AG08396 (cell line): ENCODE measurements at regions not wholly inside any gene's neighbourhood (a gene's known extent, or its start where the extent isn't known, plus 50 kb on each side); places are given as distances from the start of the nearest gene placed in this dataset.
A peak's percentile ranks its signal among the peaks of the same experiment; 100 is the strongest.

Source experiments
- DNase-seq: peaks from one replicate; pipeline ENCODE4 v3.0.0; 2012; ENCODE audit warnings: low spot score, mixed read lengths

DNA sequence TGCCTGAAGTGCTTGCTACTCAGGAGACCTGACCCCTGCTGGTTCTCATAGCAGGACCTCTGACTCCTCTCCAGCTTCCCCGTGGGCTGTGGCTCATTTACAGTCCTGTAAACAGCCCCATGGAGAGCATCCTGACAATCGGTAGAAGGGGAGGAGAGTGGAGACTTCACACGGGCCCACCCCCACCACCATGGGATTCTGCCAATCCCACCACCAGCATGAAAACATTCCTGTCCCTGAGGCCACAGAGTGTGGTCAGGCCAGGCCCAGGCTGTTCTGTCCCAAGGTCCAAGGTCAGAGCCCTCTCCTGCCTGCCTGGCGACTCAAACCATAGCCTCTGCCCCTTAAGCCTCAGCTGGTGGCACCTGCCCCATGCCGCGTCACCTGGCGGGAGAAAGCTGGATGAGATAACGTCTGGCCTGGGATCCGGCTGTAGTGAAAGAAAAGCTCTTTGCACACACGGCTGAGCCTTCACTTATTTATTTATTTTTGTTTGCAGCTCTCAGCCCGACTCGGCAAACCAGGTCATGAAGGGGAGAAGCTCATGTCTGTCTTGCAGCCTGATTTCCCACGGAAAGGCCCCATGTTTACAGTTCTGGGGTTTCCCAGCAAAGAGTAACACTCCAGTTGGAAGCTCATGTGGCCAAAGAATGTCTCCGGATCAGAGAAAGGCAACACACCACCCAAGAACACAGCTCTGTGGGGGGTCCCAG is 293.6 kb upstream of the ZMIZ1 start:
- peak; percentile 38 for DNase-seq

DNA sequence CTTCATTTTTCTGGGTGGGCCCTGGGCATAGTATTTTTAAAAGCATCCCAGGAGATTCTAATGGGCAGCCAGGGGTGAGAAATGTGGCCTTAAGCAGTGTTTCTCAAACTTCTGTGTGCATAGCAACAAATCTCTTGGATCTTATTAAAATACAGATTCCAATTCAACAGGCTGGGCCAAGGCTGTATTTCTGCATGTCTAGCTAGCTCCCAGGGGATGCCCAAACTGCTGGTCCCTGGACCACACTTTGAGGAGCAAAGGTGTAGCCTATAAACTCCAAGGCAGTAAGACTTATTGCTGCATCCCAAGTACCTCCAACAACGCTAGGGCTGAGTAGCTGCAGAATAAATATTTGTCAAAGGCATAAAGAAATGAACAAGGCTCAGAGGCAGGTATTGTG is 292.9 kb upstream of the ZMIZ1 start:
- no peak for DNase-seq

DNA sequence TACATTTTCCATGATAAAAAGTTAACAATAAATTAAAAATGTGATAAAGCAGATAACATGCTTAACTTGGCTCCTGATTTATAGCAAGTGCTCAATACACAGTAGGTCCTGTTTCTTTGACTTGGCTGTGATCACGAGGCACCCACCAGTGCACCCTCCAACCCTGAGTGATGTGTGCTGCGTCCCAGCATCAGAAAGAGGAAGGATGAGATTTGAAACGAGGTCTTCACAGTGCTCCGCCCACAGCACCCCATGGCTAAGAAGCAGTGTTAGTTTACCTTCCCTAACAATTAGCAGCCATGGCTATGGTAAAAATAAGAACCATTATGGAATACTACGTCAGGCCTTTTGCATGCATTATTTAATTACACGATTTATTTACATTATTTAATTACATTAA is 292.0 kb upstream of the ZMIZ1 start:
- DNase-seq: no peak

DNA sequence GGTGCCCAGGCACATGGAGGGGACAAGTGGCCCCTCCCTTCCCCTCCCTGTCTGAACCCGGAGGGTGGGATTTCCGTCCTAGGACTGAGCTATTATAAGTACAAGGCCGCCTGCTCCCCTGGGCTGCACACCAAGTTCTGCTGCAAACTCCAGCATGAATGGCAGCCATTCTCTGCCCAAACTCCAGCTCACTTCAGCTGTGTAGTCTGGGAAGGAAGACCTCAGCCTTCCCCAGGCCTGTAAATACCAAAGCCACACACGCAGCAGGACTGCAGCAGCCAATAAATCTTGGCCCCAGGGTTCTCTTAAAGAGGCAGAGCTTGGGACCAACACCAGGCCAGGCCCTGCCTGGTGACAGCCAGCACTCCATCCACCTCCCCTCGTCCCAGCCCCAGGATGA is 291.3 kb upstream of the ZMIZ1 start:
- peak; percentile 47 for DNase-seq

DNA sequence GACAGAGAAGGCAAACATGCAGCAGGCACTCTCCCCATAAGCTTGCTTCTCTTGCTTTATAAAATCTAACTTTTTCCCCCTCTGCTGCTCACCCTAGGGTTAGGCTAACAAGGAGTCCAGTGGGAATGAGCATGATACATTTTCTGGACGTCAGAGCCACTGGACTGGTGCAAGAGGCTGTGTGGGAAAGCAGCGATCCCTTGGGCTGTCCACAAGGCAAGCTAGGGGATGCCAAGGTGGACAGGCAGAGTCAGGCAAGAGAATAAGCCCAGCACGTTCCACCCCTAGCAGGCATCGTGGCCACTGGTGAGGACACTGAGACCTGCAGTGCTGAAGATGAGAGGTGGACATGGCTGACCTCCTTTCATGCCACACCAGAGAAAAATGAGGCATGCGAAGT is 290.9 kb upstream of the ZMIZ1 start:
- no peak for DNase-seq

DNA sequence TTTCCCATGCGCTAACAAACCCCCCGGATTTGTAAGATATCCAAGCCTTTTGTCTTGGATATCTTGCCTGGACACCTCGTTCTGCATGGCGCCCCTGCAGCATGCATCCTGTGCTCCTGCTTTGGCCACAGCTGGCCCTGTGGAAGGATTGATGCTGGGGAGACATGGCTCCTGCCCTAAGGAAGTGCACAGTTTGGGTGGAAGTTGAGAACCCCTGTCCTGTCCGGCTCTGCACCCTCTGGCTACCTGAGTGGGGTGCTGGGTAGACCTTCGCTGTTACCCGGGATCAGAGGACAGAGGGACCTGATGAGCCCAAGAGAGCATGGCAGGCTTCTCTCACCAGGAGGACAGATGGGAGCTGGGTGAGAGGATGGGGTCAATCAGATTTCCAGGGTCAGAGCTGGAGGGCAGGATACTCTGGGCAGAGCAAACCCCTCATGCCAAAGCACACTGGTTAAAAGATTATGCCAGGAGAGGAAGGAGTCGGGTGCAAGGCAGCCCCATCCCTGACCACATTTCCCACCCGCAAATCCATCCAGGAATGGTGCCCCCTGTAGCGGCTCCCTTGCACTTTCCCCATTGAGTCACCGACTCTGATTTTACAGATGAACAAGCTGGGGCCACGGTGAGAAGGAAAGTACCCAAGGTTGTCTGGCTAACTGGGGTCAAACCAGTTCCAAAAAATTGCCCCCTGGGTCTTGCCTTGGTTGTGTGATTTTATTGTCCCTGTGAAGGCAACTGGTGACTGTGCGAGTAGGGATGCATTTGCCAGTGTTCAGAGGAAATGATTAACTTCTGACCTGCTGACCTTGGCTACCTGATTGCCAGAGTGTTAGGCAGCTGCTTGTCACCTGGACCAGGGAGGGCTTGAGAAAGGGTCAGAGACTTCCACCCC is 290.1 kb upstream of the ZMIZ1 start:
- DNase-seq: no peak

DNA sequence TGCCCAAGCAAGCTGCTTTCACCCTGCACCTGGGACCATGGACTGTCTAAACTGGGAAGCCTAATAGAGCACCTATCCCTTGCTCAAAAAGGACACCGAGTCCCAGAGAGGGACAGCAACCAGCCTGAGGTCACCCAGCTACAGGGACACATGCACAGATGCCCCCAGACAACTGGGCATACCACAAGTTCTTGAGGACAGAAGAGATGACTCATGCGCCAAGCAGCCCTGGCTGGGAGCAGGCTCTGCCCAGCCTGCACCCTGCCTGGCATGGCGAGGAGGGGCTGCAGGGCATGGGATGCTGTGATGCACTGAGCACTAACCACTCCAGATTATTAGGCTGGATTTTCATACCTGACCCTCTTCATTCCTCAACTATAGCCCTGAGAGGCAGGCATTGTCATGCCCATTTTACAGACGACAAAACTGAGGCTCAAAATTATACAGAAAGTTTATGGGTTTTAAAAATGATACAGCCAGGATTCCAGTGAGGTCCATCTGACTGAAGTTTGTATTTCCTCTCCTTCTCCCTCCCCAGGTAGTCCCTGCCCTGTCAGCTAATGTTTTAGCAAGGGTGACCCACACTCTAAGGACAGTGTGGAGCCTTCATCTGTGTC is 289.3 kb upstream of the ZMIZ1 start:
- DNase-seq: no peak

DNA sequence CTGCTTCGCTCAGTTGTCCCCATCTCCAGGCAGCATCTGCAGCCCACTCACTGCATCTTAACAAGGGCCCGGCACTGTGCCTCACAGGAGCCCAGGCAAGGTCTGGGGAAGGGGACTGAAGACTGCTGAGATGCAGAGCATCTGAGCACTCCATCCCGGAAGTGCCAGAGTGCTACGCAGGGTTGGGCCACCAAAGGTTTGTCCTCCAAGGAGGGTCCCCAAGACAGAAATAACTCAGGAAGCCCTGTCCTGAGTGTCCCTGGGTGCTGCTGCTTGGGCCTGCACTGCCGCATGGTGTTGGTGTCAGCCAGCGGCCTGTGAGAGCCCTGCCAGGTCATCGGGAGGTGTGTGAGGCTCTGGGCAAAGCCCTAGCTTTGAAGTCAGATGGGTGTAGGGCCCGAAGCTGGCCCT is 288.2 kb upstream of the ZMIZ1 start:
- no peak for DNase-seq

DNA sequence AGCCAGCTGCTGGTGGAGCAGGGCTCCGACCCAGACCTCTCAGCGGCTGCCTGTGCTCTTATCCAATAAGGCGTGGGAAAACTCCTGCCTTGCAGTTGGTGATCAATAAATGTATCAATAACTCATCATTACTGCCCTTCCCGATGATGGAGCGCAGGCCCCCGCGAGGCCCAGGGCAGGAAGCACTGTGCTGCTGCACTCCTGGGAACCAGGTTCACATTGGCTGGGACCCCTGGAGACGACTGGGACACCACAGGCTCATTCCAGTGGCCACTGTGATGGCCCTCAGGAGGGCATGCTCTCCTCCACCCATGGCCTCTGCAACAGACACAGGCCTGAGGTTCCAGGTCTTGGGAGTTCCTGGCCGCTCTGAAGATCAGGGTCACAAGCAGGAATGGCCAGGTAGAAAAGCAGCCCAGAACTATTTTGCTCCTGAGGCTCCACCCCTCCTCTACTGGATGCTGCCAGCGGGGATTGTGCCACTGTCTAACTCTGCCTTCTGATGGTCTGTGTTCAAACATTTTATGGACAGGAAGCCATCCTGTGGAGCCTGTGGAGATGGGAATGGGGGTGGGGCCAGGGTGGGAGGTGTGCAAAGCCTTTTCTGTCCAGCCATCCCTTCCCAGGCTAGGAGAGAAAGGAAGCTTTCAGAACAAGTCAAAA is 287.4 kb upstream of the ZMIZ1 start:
- no peak for DNase-seq

DNA sequence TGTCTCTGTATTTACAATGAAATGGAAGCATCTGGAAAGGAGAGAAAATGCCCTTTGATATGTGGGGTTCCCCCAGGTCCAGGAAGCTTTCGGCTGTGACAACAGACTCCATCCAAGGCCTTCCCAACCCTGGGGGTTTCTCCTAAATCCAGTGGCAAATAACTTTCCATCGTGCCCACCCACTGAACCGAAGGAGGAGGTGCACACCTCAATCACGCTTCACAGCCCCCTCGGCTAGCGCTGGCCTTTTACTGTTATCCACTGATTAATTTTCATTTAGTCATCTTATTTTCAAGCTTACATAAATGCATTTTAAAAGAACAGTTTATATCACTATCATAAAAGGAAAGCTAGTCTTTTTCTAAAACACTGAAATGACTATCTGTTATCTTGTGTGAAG is 286.8 kb upstream of the ZMIZ1 start:
- no peak for DNase-seq

DNA sequence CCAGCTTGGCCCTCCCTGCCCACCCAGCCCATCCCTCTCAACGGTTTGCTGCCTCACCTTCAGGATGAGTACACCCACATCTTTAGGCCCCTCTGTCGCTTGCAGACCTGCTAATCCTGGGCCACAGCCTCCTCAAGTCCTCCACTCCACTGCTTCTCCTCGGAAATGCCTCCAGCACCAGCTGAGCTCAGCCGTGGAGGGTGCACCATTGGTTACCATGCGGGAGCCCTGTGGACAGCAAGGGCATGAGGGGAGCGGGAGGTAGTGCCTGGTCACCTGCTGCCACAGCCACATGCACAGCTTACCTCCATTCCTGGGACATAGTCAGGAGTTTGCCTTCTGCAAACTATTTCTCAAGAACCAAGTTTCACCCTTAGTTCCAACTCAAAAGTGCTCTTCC is 286.3 kb upstream of the ZMIZ1 start:
- no peak for DNase-seq

DNA sequence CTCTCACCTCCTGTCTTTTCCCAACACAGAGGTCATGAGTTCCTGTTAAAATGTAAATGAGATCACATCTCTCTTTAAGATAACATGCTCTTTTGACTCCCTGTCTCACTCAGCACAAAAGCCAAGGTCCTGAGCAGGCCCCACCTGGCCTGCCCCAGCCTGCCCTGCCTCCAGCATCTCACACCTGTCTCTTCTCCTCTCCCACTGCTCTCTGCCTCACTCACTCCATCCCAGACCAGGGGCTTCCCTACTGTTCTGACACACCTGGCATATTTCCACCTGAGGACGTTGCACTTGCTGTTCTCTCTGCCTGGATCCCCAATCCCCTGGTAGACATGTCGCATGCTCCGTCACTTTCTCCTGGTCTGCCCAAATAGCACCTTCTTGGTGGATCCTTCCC is 285.0 kb upstream of the ZMIZ1 start:
- DNase-seq: no peak

DNA sequence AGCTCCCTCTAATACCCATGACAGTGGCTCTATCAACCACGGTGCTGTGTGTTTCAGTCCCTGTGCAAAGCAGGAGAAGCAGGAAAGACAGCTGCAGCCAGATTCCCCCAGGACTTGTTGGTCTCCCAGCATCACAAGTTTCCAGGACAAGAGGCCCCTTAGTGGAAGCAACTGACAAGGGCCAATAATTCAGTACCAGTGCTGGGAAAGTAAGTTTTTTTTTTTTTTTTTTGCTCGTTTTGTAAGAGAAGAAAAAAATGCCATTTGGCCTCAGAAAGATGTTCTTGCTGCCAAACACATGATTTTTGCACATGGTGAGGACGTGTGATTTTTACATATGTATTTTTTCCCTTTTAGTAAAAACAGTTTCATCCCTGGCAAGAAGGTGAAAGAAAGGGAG is 284.2 kb upstream of the ZMIZ1 start:
- no peak for DNase-seq

DNA sequence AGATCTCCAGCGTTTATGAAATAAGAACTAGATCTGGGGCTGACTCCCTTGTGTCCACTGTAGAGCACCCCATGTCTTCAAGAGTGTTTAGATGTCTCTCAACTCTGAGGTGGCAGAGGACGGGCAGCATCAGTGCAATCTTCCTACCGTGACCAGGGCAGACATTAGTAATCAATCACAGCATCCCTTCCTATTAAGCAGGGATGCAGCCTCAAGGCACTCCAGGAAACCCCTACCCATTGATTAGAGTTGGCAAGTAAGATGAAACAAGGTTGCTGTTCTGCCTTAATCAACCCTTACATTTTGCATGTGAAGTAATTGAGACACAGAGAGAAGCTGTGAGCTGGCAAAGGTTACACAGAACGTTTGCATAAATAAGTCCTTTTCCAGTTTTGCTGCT is 283.7 kb upstream of the ZMIZ1 start:
- DNase-seq: no peak

DNA sequence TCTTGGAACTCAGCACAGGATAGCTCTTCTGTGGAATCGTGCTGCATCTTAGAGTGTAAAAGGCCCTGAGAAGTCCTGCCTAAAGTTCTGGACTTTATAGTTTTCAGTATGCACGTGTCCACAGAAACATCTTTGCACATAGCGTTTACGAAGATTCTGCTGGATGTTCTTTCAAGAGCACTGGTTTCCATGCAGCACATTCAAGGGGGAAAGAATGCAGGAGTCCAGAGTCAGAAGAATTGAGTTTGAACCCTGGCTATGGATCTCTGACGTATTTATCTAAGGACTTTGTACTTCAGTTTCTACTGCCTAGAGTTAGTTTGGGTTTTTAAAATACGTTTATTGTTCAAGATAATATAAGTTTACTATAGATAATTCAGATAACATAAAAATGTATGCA is 282.8 kb upstream of the ZMIZ1 start:
- DNase-seq: no peak

DNA sequence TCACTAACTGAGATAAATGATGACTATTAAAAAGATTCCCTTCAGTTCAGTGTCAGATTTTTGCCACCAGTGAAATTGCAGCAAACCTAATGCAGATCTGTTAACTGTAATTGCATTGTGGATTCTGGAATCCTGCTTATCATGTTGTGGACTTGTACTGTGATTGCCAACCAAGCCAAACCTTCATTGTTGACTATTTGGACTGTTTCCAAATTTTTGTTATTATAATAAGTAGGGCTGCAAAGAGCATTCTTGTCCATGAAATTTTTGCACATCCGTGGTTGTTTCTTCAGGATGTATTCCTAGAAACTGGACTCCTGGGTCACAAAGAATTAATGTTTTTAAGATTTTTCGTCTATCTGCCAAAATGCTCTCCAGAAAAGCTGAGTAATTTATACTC is 281.6 kb upstream of the ZMIZ1 start:
- DNase-seq: no peak

DNA sequence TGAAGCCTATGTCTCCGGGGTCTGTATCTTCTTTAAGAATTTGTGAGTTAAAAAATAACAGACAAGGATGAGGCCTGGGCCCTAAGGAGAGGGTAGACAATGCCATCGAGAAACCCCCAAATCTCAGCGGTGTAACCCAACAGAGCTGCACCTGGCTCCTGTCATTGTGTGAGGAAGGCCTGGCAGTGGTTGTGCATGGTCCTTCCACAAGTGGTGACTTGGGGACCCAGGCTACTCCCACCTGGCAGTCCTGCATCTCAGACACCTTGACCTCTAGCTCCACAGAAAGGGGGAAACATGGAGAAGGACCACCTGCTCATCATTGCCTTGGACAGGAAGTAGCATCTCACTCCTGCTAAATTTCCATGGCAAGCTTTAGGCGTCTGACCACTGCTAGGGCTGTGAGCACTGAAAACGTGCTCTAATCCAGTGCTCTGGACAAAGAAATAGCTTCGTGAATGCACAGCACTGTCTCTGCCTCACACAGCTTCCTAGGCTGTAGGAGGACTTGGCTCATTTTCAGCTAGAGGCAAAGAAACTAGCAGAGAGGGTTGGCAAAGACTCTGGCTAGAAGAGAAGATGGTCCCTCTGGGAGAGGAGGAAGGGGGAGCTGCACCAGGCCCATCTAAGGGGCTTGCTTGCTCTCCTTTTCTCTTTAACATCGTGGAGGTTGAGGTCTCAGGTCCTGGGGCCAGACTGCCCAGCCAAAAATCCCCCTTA is 273.9 kb upstream of the ZMIZ1 start:
- DNase-seq: no peak

DNA sequence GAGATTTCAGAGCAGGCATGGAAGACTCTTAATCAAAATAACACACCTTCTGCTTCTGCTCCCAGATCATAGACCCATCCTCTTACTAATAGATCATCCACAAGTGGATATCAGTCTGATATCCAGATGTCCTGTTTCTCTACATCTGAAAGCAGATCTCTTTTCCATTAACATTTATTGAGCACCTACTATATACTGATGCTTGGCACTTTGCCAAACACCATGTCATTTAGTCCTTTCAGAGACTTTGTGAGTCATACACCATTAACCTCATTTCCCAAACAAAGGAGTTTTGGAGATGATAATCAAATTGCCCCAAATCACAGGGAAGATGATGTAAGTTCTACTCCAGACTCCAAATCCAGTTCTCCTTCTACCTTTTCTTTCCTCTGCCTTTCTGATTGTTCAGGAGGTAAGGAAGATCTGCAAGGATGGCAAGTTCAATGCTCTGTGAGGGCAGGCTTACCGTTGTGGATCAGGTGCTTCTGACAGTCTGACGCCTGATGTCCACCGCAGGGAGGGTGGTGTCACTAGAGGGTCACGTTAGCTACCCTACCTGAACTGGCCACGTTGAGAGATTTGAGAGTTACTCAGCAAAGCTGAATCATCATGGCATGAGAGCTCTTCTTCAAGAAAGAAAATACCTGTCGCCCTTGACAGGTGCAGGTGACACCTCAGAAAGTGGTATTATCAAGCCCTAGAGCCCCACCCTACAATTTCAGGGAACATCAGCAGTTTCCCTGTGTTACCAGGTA is 269.6 kb upstream of the ZMIZ1 start:
- DNase-seq: no peak

DNA sequence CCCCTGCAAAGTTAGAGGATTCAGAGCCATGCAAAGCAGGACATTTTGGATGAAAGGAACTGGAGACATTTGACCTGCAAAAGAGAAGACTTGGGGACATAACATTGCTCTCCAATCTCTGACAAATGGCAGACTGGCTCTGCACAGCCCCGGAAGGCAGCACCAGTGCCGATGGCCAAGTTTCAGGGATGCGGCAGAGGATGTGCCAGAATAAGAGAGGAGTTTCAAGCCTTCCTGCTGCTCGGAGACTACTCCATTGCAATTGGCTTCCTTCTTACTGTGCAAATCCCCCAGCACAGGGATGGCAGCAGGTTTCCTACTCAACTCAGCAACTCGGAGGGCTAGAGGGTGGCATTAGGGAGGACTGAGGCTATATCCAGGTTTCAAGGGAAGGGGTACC is 268.8 kb upstream of the ZMIZ1 start:
- DNase-seq: no peak

DNA sequence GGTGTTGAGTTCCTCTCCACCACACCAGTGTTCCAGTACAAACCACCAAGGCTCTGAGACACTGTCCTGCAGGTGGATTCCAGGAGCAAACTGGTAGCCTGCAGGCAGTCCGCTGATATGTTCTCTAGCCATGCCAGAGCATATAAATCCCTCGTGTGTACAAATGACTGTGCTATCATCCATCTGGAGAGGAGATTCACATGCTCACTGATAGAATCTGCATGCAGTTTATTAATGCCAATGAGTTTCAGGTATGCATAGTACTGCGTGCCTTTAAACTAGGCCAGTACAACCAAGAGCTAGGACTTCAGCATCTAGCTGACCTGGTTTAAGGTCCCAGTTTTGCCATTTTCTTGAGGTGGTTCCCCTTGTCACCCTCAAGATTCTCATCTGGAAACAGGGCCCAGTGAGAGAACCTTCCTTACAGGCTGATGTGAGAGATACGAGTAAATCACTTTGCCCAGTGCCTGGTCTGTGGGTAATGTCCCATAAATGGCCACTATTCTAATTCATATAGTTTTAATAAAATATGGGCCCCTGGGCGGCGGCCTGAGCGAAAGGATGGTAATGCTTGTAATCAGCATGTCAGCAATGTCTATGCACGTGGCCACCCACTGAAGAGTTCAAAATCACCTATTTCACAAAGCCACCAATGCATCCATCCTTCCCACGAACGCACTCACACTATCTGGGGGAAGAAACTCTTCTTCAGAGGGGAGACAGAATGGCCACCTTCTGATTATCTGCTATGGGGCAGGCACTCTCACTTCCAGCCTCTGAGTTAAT is 268.0 kb upstream of the ZMIZ1 start:
- DNase-seq: no peak
